Parathyroid adenoma (tissue), 2 donors: ENCODE measurements at regions not wholly inside any gene's neighbourhood (a gene's known extent, or its start where the extent isn't known, plus 50 kb on each side); places are given as distances from the start of the nearest gene placed in this dataset.

Experiments used
- H2AFZ ChIP-seq: fragments of 300-600 bp; sonication (generic); one replicate; pipeline ENCODE4 v1.7.0; 2017; ENCODE audit warnings: antibody characterized with exemption, mild to moderate bottlenecking
- H3K27ac ChIP-seq: fragments of 300-600 bp; sonication (generic); one replicate; pipeline ENCODE4 v1.7.0; 2017
- H3K27me3 ChIP-seq: fragments of 300-600 bp; sonication (generic); one replicate; pipeline ENCODE4 v1.7.0; 2017; ENCODE audit warnings: low read length; ENCODE audit not compliant: control insufficient read depth, insufficient read depth
- H3K36me3 ChIP-seq: fragments of 300-600 bp; sonication (generic); one replicate; pipeline ENCODE4 v1.7.0; 2017; ENCODE audit warnings: low read length; ENCODE audit not compliant: control insufficient read depth, insufficient read depth
- H3K4me1 ChIP-seq: fragments of 300-600 bp; sonication (generic); one replicate; pipeline ENCODE4 v1.7.0; 2017; ENCODE audit warnings: control low read depth
- H3K4me2 ChIP-seq: fragments of 300-600 bp; sonication (generic); one replicate; pipeline ENCODE4 v1.7.0; 2017; ENCODE audit warnings: low read length
- H3K4me3 ChIP-seq: fragments of 300-600 bp; sonication (generic); one replicate; pipeline ENCODE4 v1.7.0; 2017; ENCODE audit warnings: low read depth, low read length
- H3K79me2 ChIP-seq: fragments of 300-600 bp; sonication (generic); one replicate; pipeline ENCODE4 v1.7.0; 2017; ENCODE audit warnings: control low read depth
- H3K9ac ChIP-seq: fragments of 300-600 bp; sonication (generic); one replicate; pipeline ENCODE4 v1.7.0; 2017; ENCODE audit warnings: mild to moderate bottlenecking
- H3K9me3 ChIP-seq: fragments of 300-600 bp; sonication (generic); one replicate; pipeline ENCODE4 v1.7.0; 2017; ENCODE audit warnings: low read length; ENCODE audit not compliant: control insufficient read depth
- CTCF ChIP-seq: fragments of 300-600 bp; sonication (generic); IDR thresholded peaks from one replicate; pipeline ENCODE4 v1.7.0; 2017; ENCODE audit warnings: antibody characterized with exemption, mild to moderate bottlenecking
- donor health status: primary hyperparathyroidism.

- Histone ChIP-seq H3K79me2 (no peaks in the 10 kb centered on the region), H2AFZ (no peak overlapping the region), H3K27me3 (no peaks in the 10 kb centered on the region), H3K36me3 (no peaks in the 10 kb centered on the region), H3K9me3 (no peaks in the 10 kb centered on the region), H3K4me2 (no peak overlapping the region), H3K4me1 (no peaks in the 10 kb centered on the region), H3K4me3 (no peak overlapping the region), H3K27ac (no peak overlapping the region), H3K9ac (no peak overlapping the region)
- no peak for TF ChIP-seq CTCF
These were observed 384.2 kb upstream of the MYT1L start for GRCh38 chr2:2715036-2715818.

GRCh38 chr2:2714408-2714807 lies 383.3 kb upstream of the MYT1L start:
- Histone ChIP-seq H3K79me2 (no peaks in the 10 kb centered on the region), H3K9me3 (no peaks in the 10 kb centered on the region), H3K27me3 (no peaks in the 10 kb centered on the region), H3K4me1 (no peaks in the 10 kb centered on the region), H2AFZ (no peak overlapping the region), H3K36me3 (no peaks in the 10 kb centered on the region), H3K9ac (no peak overlapping the region), H3K4me2 (no peak overlapping the region), H3K27ac (no peak overlapping the region), H3K4me3 (no peak overlapping the region)
- TF ChIP-seq CTCF, result no peak

GRCh38 chr2:2709431-2709770 lies 378.3 kb upstream of the MYT1L start:
- H3K4me2 ChIP-seq, result no peak overlapping the region
- no peak overlapping the region for H2AFZ ChIP-seq
- no peaks in the 10 kb centered on the region for H3K27me3 ChIP-seq
- H3K79me2 ChIP-seq, result no peaks in the 10 kb centered on the region
- no peaks in the 10 kb centered on the region for H3K4me1 ChIP-seq
- H3K36me3 ChIP-seq, result no peaks in the 10 kb centered on the region
- no peak overlapping the region for H3K9ac ChIP-seq
- TF ChIP-seq CTCF, result no peak
- no peaks in the 10 kb centered on the region for H3K9me3 ChIP-seq
- no peak overlapping the region for H3K27ac ChIP-seq
- no peak overlapping the region for H3K4me3 ChIP-seq

- Histone ChIP-seq H3K27me3 (no peaks in the 10 kb centered on the region), H3K9me3 (no peaks in the 10 kb centered on the region), H3K4me3 (no peak overlapping the region), H3K79me2 (no peaks in the 10 kb centered on the region), H3K9ac (no peak overlapping the region), H2AFZ (no peak overlapping the region), H3K4me1 (no peaks in the 10 kb centered on the region), H3K27ac (no peak overlapping the region), H3K4me2 (no peak overlapping the region), H3K36me3 (no peaks in the 10 kb centered on the region)
- TF ChIP-seq CTCF, result no peak
These were observed 377.7 kb upstream of the MYT1L start for GRCh38 chr2:2708575-2709430.
